Liver (tissue), 8 donors: ENCODE measurements at regions not wholly inside any gene's neighbourhood (a gene's known extent, or its start where the extent isn't known, plus 50 kb on each side); places are given as distances from the start of the nearest gene placed in this dataset.

Experiments
- DNase-seq: peaks from one replicate; pipeline ENCODE4 v3.0.0-alpha.2; 2017; ENCODE audit warnings: low spot score
- H3K27ac ChIP-seq, 2 donors: one replicate each; pipeline ENCODE4 v1.7.0; 2013; ENCODE audit warnings: inconsistent platforms in 2 of 2, low read length in 2 of 2, control low read depth in 1 of 2, low read depth in 1 of 2, mild to moderate bottlenecking in 1 of 2
- H3K27me3 ChIP-seq, 4 donors: one replicate each; pipeline versions ENCODE4 v1.6.1 to v1.7.0; 2013; ENCODE audit warnings: low read length in 3 of 4, inconsistent platforms in 1 of 4, mild to moderate bottlenecking in 1 of 4, moderate library complexity in 1 of 4; ENCODE audit not compliant: control insufficient read depth in 4 of 4, insufficient read depth in 4 of 4
- H3K36me3 ChIP-seq, 4 donors: one replicate each; pipeline versions ENCODE4 v1.6.1 to v1.7.0; 2013; ENCODE audit warnings: low read length in 3 of 4, mild to moderate bottlenecking in 3 of 4, low read depth in 1 of 4, moderate library complexity in 1 of 4; ENCODE audit not compliant: control insufficient read depth in 4 of 4, insufficient read depth in 3 of 4
- H3K4me1 ChIP-seq, 4 donors: one replicate each; pipeline versions ENCODE4 v1.6.1 to v1.7.0; 2013; ENCODE audit warnings: low read length in 3 of 4, mild to moderate bottlenecking in 3 of 4, moderate library complexity in 1 of 4; ENCODE audit not compliant: control insufficient read depth in 4 of 4, insufficient read depth in 4 of 4
- H3K4me3 ChIP-seq, 3 donors: one replicate each; pipeline versions ENCODE4 v1.6.1 to v1.7.0; 2013; ENCODE audit warnings: low read length in 3 of 3, control low read depth in 1 of 3, low read depth in 1 of 3, mild to moderate bottlenecking in 1 of 3
- H3K9ac ChIP-seq, 2 donors: one replicate each; pipeline ENCODE4 v1.7.0; 2013; ENCODE audit warnings: low read length in 2 of 2, mild to moderate bottlenecking in 2 of 2, moderate library complexity in 2 of 2, control low read depth in 1 of 2, low read depth in 1 of 2
- H3K9me3 ChIP-seq, 4 donors: one replicate each; pipeline versions ENCODE4 v1.6.1 to v1.7.0; 2013; ENCODE audit warnings: low read length in 3 of 4; ENCODE audit not compliant: control insufficient read depth in 4 of 4
- FOXA1 ChIP-seq: IDR thresholded peaks from 2 replicates; pipeline ENCODE4 v1.6.1; 2016; ENCODE audit warnings: antibody characterized with exemption
- FOXA2 ChIP-seq: IDR thresholded peaks from 2 replicates; pipeline ENCODE4 v1.6.1; 2016; ENCODE audit warnings: antibody characterized with exemption
- GABPA ChIP-seq, 2 donors: IDR thresholded peaks in 1 of 2; conservative IDR thresholded peaks in 1 of 2; 2 replicates each; pipeline ENCODE4 v1.6.1; 2016; ENCODE audit warnings: antibody characterized with exemption in 2 of 2, mild to moderate bottlenecking in 1 of 2, moderate library complexity in 1 of 2
- HNF4A ChIP-seq, 2 donors: conservative IDR thresholded peaks; 2 replicates each; pipeline ENCODE4 v1.6.1; 2016; ENCODE audit warnings: antibody characterized with exemption in 2 of 2, mild to moderate bottlenecking in 2 of 2
- HNF4G ChIP-seq: IDR thresholded peaks from 2 replicates; pipeline ENCODE4 v1.6.1; 2016; ENCODE audit warnings: antibody characterized with exemption
- JUND ChIP-seq, 2 donors: IDR thresholded peaks; 2 replicates each; pipeline ENCODE4 v1.6.1; 2016; ENCODE audit warnings: antibody characterized with exemption in 2 of 2
- NR2F2 ChIP-seq: IDR thresholded peaks from 2 replicates; pipeline ENCODE4 v1.6.1; 2016; ENCODE audit warnings: antibody characterized with exemption
- RAD21 ChIP-seq, 2 donors: IDR thresholded peaks; 2 replicates each; pipeline ENCODE4 v1.6.1; 2016; ENCODE audit warnings: antibody characterized with exemption in 2 of 2, mild to moderate bottlenecking in 2 of 2
- RXRA ChIP-seq, 2 donors: IDR thresholded peaks; 2 replicates each; pipeline ENCODE4 v1.6.1; 2017 to 2018; ENCODE audit warnings: antibody characterized with exemption in 2 of 2, mild to moderate bottlenecking in 1 of 2
- SP1 ChIP-seq: IDR thresholded peaks from 2 replicates; pipeline ENCODE4 v1.6.1; 2018; ENCODE audit warnings: antibody characterized with exemption, mild to moderate bottlenecking
- TAF1 ChIP-seq: conservative IDR thresholded peaks from 2 replicates; pipeline ENCODE4 v1.6.1; 2016; ENCODE audit warnings: antibody characterized with exemption, mild to moderate bottlenecking
- YY1 ChIP-seq: IDR thresholded peaks from 2 replicates; pipeline ENCODE4 v1.6.1; 2016; ENCODE audit warnings: antibody characterized with exemption, mild to moderate bottlenecking
- WGBS: extraction: QIAGEN DNeasy Blood & Tissue Kit; methylation state at CpG from one replicate; pipeline ENCODE4 v1.1.7; 2013; 5-methylcytosine and 5-hydroxymethylcytosine counted together
- TF ChIP-seq, protein P1 (sequence below): IDR thresholded peaks from 2 replicates; pipeline ENCODE4 v1.6.1; 2016; ENCODE audit warnings: antibody characterized with exemption
- TF ChIP-seq, protein P2 (sequence below): fragments of 150-350 bp; IDR thresholded peaks from 2 replicates; pipeline ENCODE4 v1.5.1; 2017; ENCODE audit warnings: improper control_type of control experiment, low read depth, low read length; ENCODE audit not compliant: missing input control
- TF ChIP-seq, protein P3 (sequence below): IDR thresholded peaks from 2 replicates; pipeline ENCODE4 v1.6.1; 2016; ENCODE audit warnings: antibody characterized with exemption, mild to moderate bottlenecking
- TF ChIP-seq, protein P4 (sequence below): IDR thresholded peaks from 2 replicates; pipeline ENCODE4 v1.6.1; 2016; ENCODE audit warnings: antibody characterized with exemption
- TF ChIP-seq, protein P5 (sequence below): IDR thresholded peaks from 2 replicates; pipeline ENCODE4 v1.6.1; 2016; ENCODE audit warnings: antibody characterized with exemption
- donor health status: healthy.
- donor health status: healthy.
- donor health status: healthy.
- donor health status: healthy.
- donor health status: healthy.

DNA sequence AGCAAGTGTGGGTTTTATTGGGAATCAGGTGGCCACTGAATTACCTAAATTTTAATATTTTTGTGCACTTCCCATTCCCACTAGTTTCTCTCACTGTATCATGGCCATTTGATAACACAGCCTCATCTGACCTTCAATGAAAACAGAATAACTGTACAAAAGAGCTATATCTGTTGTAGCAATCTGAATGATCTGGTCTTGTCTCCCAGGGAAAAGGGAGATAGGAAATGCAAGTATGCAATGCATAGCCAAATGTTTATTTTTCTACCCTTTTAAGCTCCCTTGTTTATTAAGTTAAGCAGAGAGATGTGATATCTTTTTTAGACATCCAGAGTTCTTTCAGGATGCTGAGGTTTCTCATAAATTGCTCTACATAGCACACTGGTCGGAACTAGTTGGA is 288.3 kb upstream of the CLINT1 start:
- no peak overlapping the region for H3K4me3 ChIP-seq
- H3K27ac ChIP-seq = no peak overlapping the region
- no peaks in the 10 kb centered on the region for H3K36me3 ChIP-seq
- no peak overlapping the region for H3K9ac ChIP-seq
- no peaks in the 10 kb centered on the region for H3K4me1 ChIP-seq
- DNase-seq = no peak
- H3K27me3 ChIP-seq = no peaks in the 10 kb centered on the region
- 45% methylated on average over 1 of the region's 1 CpG for WGBS
- H3K9me3 ChIP-seq = no peaks in the 10 kb centered on the region
- TF ChIP-seq JUND (IDR thresholded peaks at IDR 0.05) (no peak), YY1 (no peak), RAD21 (IDR thresholded peaks at IDR 0.05) (no peak), TAF1 (no peak), FOXA2 (no peak), SP1 (no peak), RXRA (IDR thresholded peaks at IDR 0.05) (no peak), HNF4A (conservative IDR thresholded peaks at IDR 0.05) (no peak), FOXA1 (no peak), NR2F2 (no peak)
- TF ChIP-seq, protein P1, sequence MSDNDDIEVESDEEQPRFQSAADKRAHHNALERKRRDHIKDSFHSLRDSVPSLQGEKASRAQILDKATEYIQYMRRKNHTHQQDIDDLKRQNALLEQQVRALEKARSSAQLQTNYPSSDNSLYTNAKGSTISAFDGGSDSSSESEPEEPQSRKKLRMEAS = no peak
- TF ChIP-seq, protein P2, sequence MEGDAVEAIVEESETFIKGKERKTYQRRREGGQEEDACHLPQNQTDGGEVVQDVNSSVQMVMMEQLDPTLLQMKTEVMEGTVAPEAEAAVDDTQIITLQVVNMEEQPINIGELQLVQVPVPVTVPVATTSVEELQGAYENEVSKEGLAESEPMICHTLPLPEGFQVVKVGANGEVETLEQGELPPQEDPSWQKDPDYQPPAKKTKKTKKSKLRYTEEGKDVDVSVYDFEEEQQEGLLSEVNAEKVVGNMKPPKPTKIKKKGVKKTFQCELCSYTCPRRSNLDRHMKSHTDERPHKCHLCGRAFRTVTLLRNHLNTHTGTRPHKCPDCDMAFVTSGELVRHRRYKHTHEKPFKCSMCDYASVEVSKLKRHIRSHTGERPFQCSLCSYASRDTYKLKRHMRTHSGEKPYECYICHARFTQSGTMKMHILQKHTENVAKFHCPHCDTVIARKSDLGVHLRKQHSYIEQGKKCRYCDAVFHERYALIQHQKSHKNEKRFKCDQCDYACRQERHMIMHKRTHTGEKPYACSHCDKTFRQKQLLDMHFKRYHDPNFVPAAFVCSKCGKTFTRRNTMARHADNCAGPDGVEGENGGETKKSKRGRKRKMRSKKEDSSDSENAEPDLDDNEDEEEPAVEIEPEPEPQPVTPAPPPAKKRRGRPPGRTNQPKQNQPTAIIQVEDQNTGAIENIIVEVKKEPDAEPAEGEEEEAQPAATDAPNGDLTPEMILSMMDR = no peak
- TF ChIP-seq, protein P3, sequence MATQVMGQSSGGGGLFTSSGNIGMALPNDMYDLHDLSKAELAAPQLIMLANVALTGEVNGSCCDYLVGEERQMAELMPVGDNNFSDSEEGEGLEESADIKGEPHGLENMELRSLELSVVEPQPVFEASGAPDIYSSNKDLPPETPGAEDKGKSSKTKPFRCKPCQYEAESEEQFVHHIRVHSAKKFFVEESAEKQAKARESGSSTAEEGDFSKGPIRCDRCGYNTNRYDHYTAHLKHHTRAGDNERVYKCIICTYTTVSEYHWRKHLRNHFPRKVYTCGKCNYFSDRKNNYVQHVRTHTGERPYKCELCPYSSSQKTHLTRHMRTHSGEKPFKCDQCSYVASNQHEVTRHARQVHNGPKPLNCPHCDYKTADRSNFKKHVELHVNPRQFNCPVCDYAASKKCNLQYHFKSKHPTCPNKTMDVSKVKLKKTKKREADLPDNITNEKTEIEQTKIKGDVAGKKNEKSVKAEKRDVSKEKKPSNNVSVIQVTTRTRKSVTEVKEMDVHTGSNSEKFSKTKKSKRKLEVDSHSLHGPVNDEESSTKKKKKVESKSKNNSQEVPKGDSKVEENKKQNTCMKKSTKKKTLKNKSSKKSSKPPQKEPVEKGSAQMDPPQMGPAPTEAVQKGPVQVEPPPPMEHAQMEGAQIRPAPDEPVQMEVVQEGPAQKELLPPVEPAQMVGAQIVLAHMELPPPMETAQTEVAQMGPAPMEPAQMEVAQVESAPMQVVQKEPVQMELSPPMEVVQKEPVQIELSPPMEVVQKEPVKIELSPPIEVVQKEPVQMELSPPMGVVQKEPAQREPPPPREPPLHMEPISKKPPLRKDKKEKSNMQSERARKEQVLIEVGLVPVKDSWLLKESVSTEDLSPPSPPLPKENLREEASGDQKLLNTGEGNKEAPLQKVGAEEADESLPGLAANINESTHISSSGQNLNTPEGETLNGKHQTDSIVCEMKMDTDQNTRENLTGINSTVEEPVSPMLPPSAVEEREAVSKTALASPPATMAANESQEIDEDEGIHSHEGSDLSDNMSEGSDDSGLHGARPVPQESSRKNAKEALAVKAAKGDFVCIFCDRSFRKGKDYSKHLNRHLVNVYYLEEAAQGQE = no peak
- TF ChIP-seq, protein P4, sequence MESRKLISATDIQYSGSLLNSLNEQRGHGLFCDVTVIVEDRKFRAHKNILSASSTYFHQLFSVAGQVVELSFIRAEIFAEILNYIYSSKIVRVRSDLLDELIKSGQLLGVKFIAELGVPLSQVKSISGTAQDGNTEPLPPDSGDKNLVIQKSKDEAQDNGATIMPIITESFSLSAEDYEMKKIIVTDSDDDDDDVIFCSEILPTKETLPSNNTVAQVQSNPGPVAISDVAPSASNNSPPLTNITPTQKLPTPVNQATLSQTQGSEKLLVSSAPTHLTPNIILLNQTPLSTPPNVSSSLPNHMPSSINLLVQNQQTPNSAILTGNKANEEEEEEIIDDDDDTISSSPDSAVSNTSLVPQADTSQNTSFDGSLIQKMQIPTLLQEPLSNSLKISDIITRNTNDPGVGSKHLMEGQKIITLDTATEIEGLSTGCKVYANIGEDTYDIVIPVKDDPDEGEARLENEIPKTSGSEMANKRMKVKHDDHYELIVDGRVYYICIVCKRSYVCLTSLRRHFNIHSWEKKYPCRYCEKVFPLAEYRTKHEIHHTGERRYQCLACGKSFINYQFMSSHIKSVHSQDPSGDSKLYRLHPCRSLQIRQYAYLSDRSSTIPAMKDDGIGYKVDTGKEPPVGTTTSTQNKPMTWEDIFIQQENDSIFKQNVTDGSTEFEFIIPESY = no peak

DNA sequence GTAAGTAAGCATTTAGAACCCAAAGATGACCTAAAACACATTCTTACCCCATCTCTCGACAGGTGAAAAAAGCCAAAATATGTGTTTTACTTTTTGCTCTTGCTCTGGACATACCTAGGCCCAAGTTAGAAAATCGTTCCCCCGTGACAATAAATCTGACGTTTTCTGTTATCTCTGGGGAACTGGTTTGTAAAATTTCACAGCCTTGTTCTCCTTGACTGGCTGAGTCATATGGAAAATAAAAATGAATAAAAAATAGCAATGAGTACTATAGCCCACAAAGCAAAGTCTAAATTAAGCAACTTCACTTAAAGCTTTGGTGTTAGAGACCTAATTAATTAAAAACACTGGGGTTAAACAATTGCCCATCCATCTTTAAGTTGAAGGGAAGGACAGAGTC is 286.9 kb upstream of the CLINT1 start:
- DNase-seq = no peak
- TF ChIP-seq HNF4G = no peak
- no peak for TF ChIP-seq FOXA2
- no peak for TF ChIP-seq GABPA (IDR thresholded peaks at IDR 0.05 in 1 of 2, conservative IDR thresholded peaks at IDR 0.05 in 1 of 2)
- no peak for TF ChIP-seq HNF4A (conservative IDR thresholded peaks at IDR 0.05)
- no peak for TF ChIP-seq RAD21 (IDR thresholded peaks at IDR 0.05)
- no peak for TF ChIP-seq TAF1
- no peak for TF ChIP-seq FOXA1
- TF ChIP-seq, protein P4 = no peak
- TF ChIP-seq SP1 = no peak
- TF ChIP-seq, protein P5, sequence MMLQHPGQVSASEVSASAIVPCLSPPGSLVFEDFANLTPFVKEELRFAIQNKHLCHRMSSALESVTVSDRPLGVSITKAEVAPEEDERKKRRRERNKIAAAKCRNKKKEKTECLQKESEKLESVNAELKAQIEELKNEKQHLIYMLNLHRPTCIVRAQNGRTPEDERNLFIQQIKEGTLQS = no peak
- TF ChIP-seq, protein P1 = no peak
- TF ChIP-seq, protein P3 = no peak
- no peak for TF ChIP-seq RXRA (IDR thresholded peaks at IDR 0.05)
- TF ChIP-seq YY1 = no peak
- no peak for TF ChIP-seq JUND (IDR thresholded peaks at IDR 0.05)
- Histone ChIP-seq H3K9ac (no peak overlapping the region), H3K36me3 (no peaks in the 10 kb centered on the region), H3K4me3 (no peak overlapping the region), H3K27ac (no peak overlapping the region), H3K27me3 (no peaks in the 10 kb centered on the region), H3K9me3 (no peaks in the 10 kb centered on the region), H3K4me1 (no peaks in the 10 kb centered on the region)
- 80% methylated on average over 4 of the region's 4 CpGs for WGBS
